Glutamatergic neuron (in vitro differentiated cells): ENCODE measurements at regions not wholly inside any gene's neighbourhood (a gene's known extent, or its start where the extent isn't known, plus 50 kb on each side); places are given as distances from the start of the nearest gene placed in this dataset.
"Not testable (repeated sequence)": the region's sequence is repeated elsewhere in the genome, so short reads cannot be mapped to it uniquely, and the experiment has no call there.

Source experiments
- DNase-seq: peaks from one replicate; pipeline ENCODE4 v3.0.0; 2022
- H3K27ac Mint-ChIP-seq: one replicate; pipeline ENCODE4 v1.8.0; 2020; ENCODE audit warnings: mild to moderate bottlenecking, mixed read lengths, inconsistent platforms; ENCODE audit not compliant: unreplicated experiment
- H3K27me3 Mint-ChIP-seq: one replicate; pipeline ENCODE4 v1.8.0; 2020; ENCODE audit warnings: mild to moderate bottlenecking, moderate library complexity, mixed read lengths, inconsistent platforms; ENCODE audit not compliant: unreplicated experiment
- H3K36me3 Mint-ChIP-seq: one replicate; pipeline ENCODE4 v1.8.0; 2020; ENCODE audit warnings: mild to moderate bottlenecking, mixed read lengths, inconsistent platforms; ENCODE audit not compliant: unreplicated experiment
- H3K4me1 Mint-ChIP-seq: one replicate; pipeline ENCODE4 v1.8.0; 2020; ENCODE audit warnings: mild to moderate bottlenecking, low read depth, mixed read lengths, inconsistent platforms; ENCODE audit not compliant: unreplicated experiment
- H3K4me3 Mint-ChIP-seq: one replicate; pipeline ENCODE4 v1.8.0; 2020; ENCODE audit warnings: mild to moderate bottlenecking, mixed read lengths, inconsistent platforms; ENCODE audit not compliant: unreplicated experiment
- H3K9me3 Mint-ChIP-seq: one replicate; pipeline ENCODE4 v1.8.0; 2020; ENCODE audit warnings: mild to moderate bottlenecking, moderate library complexity, mixed read lengths, inconsistent platforms; ENCODE audit not compliant: unreplicated experiment
- TF ChIP-seq, protein P1 (sequence below): fragments of 200-600 bp; sonication (generic); IDR thresholded peaks from one replicate; pipeline ENCODE4 v1.5.0; 2021; ENCODE audit not compliant: partially characterized antibody, unreplicated experiment

DNA sequence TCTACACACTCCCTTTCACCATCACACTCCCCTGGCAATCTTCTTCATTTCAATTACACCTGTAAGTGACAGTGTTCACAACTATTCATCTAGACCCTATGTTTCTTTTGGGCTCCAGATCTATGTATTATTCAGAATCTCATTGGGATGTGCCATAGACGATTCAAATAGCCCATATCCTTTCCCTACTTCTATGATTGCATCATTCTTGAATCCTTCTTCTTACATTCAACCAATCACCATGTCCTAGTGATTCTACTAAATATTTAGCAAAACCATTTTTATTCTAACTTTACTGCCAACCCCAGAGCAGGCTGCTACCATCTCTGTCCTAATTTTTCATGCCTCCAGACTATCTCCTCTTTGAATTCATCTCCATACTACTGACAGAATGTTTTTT is 106.4 kb downstream of the TDRD15 start:
- Mint-ChIP-seq H3K9me3 (no peaks in the 10 kb centered on the region), H3K27ac (no peak overlapping the region), H3K36me3 (no peaks in the 10 kb centered on the region), H3K27me3 (no peaks in the 10 kb centered on the region), H3K4me3 (no peak overlapping the region), H3K4me1 (peaks cover 3% of the 10 kb centered on the region)
- TF ChIP-seq, protein P1, sequence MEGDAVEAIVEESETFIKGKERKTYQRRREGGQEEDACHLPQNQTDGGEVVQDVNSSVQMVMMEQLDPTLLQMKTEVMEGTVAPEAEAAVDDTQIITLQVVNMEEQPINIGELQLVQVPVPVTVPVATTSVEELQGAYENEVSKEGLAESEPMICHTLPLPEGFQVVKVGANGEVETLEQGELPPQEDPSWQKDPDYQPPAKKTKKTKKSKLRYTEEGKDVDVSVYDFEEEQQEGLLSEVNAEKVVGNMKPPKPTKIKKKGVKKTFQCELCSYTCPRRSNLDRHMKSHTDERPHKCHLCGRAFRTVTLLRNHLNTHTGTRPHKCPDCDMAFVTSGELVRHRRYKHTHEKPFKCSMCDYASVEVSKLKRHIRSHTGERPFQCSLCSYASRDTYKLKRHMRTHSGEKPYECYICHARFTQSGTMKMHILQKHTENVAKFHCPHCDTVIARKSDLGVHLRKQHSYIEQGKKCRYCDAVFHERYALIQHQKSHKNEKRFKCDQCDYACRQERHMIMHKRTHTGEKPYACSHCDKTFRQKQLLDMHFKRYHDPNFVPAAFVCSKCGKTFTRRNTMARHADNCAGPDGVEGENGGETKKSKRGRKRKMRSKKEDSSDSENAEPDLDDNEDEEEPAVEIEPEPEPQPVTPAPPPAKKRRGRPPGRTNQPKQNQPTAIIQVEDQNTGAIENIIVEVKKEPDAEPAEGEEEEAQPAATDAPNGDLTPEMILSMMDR: no peak
- DNase-seq: no peak

DNA sequence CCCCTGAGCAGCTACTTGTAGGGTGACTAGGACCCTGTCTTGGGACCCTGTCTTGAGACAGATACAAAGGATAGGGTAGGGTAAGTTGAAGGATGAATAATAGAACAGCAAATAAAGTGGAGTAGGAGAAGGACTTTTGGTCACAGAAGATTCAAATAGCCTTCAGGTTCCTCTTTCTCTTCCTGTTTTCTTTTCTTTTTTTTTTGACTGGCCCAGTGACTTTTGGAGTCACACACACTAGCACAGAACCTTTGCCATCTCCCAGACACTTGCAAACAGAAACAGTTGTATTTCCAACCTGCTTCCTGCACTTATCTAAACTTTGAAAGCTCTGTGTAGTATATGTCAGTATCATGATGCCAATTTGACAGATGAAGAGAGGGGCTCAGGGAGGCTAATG is 108.2 kb downstream of the TDRD15 start:
- no peaks in the 10 kb centered on the region for H3K27me3 Mint-ChIP-seq
- no peaks in the 10 kb centered on the region for H3K9me3 Mint-ChIP-seq

DNA sequence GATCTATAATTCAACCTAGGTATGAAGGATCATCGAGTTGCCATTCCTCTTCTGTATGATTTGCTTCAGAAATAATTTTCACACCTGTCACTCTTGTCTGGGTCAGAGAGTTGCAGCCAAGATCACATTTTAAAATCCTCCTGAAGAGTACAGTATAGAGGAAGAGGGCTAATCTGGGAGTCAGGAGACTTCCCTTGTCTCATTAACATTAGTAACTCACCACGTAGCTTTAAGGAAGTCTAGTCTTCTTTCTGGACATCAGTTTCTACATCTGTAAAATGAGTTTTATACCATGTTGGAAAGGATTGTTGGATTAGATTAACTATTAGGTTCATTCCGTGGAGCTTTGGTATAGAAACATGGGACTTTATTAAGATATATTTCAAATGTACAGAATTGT is 109.4 kb downstream of the TDRD15 start:
- Mint-ChIP-seq H3K4me1 (peaks cover 3% of the 10 kb centered on the region), H3K27ac (no peak overlapping the region), H3K4me3 (no peak overlapping the region), H3K9me3 (no peaks in the 10 kb centered on the region), H3K27me3 (no peaks in the 10 kb centered on the region), H3K36me3 (no peaks in the 10 kb centered on the region)
- TF ChIP-seq, protein P1: no peak
- DNase-seq: no peak

More for the DNA sequence above, 108.2 kb downstream of the TDRD15 start:
- H3K27ac Mint-ChIP-seq: no peak overlapping the region
- no peaks in the 10 kb centered on the region for H3K36me3 Mint-ChIP-seq
- H3K4me3 Mint-ChIP-seq: no peak overlapping the region
- no peak for DNase-seq
- peaks cover 3% of the 10 kb centered on the region for H3K4me1 Mint-ChIP-seq
- TF ChIP-seq, protein P1: no peak

DNA sequence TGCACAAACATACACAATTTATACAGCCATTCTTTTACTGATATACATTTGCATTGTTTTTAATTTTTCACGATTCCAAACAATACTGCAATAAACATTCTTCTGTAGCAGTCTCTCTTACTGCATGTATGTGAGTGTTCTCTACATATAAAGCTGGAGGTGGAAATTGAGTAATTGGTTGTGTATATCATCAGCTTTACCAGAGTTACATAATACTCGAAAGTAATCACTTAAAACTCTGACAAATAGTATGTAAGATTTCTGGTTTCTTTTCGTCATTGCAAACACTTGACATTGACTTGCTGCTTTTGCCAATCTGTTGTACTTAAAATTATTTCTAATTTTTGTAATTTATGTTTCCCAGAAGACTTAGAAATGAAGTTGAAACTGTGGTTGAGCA is 110.2 kb downstream of the TDRD15 start:
- H3K27me3 Mint-ChIP-seq: no peaks in the 10 kb centered on the region
- no peak for DNase-seq
- H3K4me1 Mint-ChIP-seq: no peaks in the 10 kb centered on the region
- no peaks in the 10 kb centered on the region for H3K36me3 Mint-ChIP-seq
- no peaks in the 10 kb centered on the region for H3K9me3 Mint-ChIP-seq
- no peak overlapping the region for H3K27ac Mint-ChIP-seq
- TF ChIP-seq, protein P1: no peak
- no peak overlapping the region for H3K4me3 Mint-ChIP-seq

DNA sequence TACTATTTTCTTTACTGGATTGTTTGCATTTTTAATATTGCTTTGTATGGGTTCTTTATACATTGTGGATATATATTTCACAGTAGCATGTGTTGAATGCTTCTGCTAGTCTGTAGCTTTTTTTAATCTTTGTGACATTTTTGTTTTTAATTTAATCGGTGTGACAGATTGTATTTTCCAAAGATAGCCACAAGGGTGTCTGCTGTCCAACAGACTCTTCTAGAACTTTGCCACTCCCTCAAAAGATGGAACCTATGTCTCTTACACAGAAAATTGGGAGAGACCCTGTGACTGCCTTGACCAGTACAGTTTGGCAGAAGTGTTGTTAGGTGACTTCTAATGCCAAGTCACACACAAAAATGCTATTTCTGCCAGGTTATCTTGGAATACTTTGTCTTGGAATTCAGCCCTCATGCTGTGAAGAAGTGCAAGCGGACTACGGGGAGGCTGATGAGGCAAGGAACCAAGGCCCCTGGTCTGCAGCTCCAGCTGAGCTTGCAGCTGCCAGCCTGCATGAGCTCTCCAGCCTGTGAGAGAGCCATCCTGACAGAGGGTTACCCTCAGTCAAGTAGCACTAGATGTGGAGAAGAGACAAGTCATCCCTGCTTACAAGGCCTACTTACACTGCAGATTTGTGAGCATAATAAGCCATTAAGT is 110.8 kb downstream of the TDRD15 start:
- Mint-ChIP-seq H3K36me3 (no peaks in the 10 kb centered on the region), H3K27ac (no peak overlapping the region), H3K9me3 (no peaks in the 10 kb centered on the region), H3K4me1 (no peaks in the 10 kb centered on the region), H3K27me3 (no peaks in the 10 kb centered on the region), H3K4me3 (no peak overlapping the region)
- DNase-seq: no peak
- TF ChIP-seq, protein P1: no peak

DNA sequence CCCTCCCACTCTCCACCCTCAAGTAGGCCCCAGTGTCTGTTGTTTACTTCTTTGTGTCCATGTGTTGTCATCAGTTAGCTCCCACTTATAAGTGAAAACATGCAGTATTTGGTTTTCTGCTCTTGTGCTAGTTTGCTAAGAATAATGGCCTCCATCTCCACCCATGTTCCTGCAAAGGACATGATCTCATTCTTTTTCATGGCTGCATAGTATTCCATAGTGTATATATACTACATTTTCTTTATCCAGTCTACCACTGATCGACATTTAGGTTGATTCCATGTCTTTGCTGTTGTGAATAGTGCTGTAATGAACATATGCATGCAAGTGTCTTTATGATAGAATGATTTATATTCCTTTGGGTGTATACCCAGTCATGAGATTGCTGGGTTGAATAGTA is 116.0 kb downstream of the TDRD15 start:
- not testable (repeated sequence) for H3K4me3 Mint-ChIP-seq, H3K9me3 Mint-ChIP-seq, DNase-seq, H3K27me3 Mint-ChIP-seq, H3K27ac Mint-ChIP-seq, H3K36me3 Mint-ChIP-seq, H3K4me1 Mint-ChIP-seq
